ENCODE measurements at regions not wholly inside any gene's neighbourhood (a gene's known extent, or its start where the extent isn't known, plus 50 kb on each side); places are given as distances from the start of the nearest gene placed in this dataset.
A peak's percentile ranks its signal among the peaks of the same experiment; 100 is the strongest.

DNA sequence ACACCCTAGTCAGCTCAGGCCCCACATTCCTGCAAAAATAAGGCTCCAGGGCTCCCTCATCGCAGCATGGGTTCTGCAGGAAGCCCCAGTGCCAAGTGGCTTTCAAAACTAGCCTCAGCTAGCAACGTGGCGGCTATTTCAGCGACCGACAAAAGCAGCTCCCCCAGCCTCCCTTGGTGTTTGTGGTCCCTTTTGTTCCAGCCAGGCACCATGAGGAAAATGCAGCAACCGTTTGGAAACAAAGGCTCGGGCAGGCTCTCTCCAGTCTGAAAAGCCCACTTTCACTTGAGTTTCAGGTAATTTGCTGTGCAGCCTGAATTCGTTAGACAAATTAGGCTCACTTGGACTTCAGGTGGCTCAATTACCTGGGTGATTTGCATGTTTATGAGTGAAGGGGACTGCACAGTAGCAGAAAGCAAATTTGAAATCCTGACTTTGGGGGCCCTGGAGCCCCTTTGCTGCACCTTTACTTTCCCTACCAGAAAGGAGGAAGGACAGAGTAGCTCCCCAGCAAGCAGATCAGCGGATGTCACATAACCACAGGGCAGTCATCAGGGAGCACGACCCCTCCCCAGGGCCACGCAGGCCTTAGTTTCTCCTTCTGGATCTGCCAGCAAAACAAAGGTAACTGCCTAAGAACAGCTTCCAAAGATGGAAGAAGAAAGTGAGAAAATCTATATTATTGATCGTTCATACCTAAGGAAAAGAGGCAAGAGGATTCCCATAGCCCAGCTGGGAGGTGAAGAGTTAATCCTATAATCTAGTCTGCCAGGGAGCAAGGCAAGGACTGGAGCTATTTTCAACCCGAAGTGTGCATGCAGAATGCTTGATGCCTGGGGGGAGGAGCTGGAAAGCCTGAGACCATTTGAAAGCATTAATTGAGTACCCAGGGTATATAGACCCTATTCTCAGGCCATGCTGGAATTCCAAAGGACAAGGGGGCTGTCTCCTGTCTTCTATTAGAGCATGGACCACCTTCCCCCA is 143.1 kb upstream of the SDK2 start:
- Mint-ChIP-seq H3K27me3 (ENCODE audit: low read depth) (peaks cover 10% of the 10 kb centered on the region; the same call in 1 of the 2 replicates), H3K4me3 (no peak overlapping the region), H3K36me3 (no peaks in the 10 kb centered on the region), H3K4me1 (peaks cover 55% of the 10 kb centered on the region), H3K27ac (0 out of 2 replicates have a peak overlapping the region, but pooled peaks have one; percentile 11), H3K9me3 (no peaks in the 10 kb centered on the region; the same call in 1 of the 2 replicates)
- ChIA-PET POLR2A (no interaction called here), CTCF (interaction anchor here (0.9 to 2.4 kb wide), 11 partner anchors 9 to 413 kb away, joined by 3 to 12 read pairs (median 3); no protein-coding TSS in a partner anchor)
- DNase-seq (ENCODE audit: low spot score) (peak; percentile 24), ATAC-seq (no peak; the same call in 1 of the 2 replicates)
- TF ChIP-seq, protein P1, sequence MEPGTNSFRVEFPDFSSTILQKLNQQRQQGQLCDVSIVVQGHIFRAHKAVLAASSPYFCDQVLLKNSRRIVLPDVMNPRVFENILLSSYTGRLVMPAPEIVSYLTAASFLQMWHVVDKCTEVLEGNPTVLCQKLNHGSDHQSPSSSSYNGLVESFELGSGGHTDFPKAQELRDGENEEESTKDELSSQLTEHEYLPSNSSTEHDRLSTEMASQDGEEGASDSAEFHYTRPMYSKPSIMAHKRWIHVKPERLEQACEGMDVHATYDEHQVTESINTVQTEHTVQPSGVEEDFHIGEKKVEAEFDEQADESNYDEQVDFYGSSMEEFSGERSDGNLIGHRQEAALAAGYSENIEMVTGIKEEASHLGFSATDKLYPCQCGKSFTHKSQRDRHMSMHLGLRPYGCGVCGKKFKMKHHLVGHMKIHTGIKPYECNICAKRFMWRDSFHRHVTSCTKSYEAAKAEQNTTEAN (CRISPR knock-in tag; IDR thresholded peaks at IDR 0.05): no peak
- TF ChIP-seq ZNF138 (CRISPR knock-in tag; conservative IDR thresholded peaks at IDR 0.05): no peak
- TF ChIP-seq MYBL2 (CRISPR knock-in tag; IDR thresholded peaks at IDR 0.05): no peak
- TF ChIP-seq NFATC4 (CRISPR knock-in tag; IDR thresholded peaks at IDR 0.05): no peak
- TF ChIP-seq, protein P2, sequence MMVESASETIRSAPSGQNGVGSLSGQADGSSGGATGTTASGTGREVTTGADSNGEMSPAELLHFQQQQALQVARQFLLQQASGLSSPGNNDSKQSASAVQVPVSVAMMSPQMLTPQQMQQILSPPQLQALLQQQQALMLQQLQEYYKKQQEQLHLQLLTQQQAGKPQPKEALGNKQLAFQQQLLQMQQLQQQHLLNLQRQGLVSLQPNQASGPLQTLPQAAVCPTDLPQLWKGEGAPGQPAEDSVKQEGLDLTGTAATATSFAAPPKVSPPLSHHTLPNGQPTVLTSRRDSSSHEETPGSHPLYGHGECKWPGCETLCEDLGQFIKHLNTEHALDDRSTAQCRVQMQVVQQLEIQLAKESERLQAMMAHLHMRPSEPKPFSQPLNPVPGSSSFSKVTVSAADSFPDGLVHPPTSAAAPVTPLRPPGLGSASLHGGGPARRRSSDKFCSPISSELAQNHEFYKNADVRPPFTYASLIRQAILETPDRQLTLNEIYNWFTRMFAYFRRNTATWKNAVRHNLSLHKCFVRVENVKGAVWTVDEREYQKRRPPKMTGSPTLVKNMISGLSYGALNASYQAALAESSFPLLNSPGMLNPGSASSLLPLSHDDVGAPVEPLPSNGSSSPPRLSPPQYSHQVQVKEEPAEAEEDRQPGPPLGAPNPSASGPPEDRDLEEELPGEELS (CRISPR knock-in tag; IDR thresholded peaks at IDR 0.05): no peak
- TF ChIP-seq, protein P3, sequence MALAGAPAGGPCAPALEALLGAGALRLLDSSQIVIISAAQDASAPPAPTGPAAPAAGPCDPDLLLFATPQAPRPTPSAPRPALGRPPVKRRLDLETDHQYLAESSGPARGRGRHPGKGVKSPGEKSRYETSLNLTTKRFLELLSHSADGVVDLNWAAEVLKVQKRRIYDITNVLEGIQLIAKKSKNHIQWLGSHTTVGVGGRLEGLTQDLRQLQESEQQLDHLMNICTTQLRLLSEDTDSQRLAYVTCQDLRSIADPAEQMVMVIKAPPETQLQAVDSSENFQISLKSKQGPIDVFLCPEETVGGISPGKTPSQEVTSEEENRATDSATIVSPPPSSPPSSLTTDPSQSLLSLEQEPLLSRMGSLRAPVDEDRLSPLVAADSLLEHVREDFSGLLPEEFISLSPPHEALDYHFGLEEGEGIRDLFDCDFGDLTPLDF (CRISPR knock-in tag; IDR thresholded peaks at IDR 0.05): no peak
- TF ChIP-seq, protein P4, sequence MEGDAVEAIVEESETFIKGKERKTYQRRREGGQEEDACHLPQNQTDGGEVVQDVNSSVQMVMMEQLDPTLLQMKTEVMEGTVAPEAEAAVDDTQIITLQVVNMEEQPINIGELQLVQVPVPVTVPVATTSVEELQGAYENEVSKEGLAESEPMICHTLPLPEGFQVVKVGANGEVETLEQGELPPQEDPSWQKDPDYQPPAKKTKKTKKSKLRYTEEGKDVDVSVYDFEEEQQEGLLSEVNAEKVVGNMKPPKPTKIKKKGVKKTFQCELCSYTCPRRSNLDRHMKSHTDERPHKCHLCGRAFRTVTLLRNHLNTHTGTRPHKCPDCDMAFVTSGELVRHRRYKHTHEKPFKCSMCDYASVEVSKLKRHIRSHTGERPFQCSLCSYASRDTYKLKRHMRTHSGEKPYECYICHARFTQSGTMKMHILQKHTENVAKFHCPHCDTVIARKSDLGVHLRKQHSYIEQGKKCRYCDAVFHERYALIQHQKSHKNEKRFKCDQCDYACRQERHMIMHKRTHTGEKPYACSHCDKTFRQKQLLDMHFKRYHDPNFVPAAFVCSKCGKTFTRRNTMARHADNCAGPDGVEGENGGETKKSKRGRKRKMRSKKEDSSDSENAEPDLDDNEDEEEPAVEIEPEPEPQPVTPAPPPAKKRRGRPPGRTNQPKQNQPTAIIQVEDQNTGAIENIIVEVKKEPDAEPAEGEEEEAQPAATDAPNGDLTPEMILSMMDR (IDR thresholded peaks at IDR 0.05): no peak
- TF ChIP-seq ZNF416 (CRISPR knock-in tag; IDR thresholded peaks at IDR 0.05): no peak
- TF ChIP-seq, protein P5, sequence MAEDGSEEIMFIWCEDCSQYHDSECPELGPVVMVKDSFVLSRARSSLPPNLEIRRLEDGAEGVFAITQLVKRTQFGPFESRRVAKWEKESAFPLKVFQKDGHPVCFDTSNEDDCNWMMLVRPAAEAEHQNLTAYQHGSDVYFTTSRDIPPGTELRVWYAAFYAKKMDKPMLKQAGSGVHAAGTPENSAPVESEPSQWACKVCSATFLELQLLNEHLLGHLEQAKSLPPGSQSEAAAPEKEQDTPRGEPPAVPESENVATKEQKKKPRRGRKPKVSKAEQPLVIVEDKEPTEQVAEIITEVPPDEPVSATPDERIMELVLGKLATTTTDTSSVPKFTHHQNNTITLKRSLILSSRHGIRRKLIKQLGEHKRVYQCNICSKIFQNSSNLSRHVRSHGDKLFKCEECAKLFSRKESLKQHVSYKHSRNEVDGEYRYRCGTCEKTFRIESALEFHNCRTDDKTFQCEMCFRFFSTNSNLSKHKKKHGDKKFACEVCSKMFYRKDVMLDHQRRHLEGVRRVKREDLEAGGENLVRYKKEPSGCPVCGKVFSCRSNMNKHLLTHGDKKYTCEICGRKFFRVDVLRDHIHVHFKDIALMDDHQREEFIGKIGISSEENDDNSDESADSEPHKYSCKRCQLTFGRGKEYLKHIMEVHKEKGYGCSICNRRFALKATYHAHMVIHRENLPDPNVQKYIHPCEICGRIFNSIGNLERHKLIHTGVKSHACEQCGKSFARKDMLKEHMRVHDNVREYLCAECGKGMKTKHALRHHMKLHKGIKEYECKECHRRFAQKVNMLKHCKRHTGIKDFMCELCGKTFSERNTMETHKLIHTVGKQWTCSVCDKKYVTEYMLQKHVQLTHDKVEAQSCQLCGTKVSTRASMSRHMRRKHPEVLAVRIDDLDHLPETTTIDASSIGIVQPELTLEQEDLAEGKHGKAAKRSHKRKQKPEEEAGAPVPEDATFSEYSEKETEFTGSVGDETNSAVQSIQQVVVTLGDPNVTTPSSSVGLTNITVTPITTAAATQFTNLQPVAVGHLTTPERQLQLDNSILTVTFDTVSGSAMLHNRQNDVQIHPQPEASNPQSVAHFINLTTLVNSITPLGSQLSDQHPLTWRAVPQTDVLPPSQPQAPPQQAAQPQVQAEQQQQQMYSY (CRISPR knock-in tag; IDR thresholded peaks at IDR 0.05): no peak
- TF ChIP-seq, protein P6, sequence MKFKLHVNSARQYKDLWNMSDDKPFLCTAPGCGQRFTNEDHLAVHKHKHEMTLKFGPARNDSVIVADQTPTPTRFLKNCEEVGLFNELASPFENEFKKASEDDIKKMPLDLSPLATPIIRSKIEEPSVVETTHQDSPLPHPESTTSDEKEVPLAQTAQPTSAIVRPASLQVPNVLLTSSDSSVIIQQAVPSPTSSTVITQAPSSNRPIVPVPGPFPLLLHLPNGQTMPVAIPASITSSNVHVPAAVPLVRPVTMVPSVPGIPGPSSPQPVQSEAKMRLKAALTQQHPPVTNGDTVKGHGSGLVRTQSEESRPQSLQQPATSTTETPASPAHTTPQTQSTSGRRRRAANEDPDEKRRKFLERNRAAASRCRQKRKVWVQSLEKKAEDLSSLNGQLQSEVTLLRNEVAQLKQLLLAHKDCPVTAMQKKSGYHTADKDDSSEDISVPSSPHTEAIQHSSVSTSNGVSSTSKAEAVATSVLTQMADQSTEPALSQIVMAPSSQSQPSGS (CRISPR knock-in tag; IDR thresholded peaks at IDR 0.05; ENCODE audit: borderline replicate concordance, low read depth): no peak
- no peak for TF ChIP-seq MXD4 (CRISPR knock-in tag; IDR thresholded peaks at IDR 0.05; ENCODE audit: borderline replicate concordance)
- TF ChIP-seq TP53 (CRISPR knock-in tag; IDR thresholded peaks at IDR 0.05): no peak
- TF ChIP-seq, protein P7, sequence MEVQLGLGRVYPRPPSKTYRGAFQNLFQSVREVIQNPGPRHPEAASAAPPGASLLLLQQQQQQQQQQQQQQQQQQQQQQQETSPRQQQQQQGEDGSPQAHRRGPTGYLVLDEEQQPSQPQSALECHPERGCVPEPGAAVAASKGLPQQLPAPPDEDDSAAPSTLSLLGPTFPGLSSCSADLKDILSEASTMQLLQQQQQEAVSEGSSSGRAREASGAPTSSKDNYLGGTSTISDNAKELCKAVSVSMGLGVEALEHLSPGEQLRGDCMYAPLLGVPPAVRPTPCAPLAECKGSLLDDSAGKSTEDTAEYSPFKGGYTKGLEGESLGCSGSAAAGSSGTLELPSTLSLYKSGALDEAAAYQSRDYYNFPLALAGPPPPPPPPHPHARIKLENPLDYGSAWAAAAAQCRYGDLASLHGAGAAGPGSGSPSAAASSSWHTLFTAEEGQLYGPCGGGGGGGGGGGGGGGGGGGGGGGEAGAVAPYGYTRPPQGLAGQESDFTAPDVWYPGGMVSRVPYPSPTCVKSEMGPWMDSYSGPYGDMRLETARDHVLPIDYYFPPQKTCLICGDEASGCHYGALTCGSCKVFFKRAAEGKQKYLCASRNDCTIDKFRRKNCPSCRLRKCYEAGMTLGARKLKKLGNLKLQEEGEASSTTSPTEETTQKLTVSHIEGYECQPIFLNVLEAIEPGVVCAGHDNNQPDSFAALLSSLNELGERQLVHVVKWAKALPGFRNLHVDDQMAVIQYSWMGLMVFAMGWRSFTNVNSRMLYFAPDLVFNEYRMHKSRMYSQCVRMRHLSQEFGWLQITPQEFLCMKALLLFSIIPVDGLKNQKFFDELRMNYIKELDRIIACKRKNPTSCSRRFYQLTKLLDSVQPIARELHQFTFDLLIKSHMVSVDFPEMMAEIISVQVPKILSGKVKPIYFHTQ (CRISPR knock-in tag; IDR thresholded peaks at IDR 0.05): no peak
